ENCODE measurements at regions not wholly inside any gene's neighbourhood (a gene's known extent, or its start where the extent isn't known, plus 50 kb on each side); places are given as distances from the start of the nearest gene placed in this dataset.

GRCh38 chr9:80072451-80072850, 500.7 kb downstream of the TLE4 start:
- no peak overlapping the region for H2BK12ac ChIP-seq (ENCODE audit: insufficient read length, low read depth, low read length)
- no peaks in the 10 kb centered on the region for H3K4me1 ChIP-seq (ENCODE audit: insufficient read depth, low read length)

More at GRCh38 chr9:80072451-80072850, 500.7 kb downstream of the TLE4 start:
- no peak for TF ChIP-seq CTCF (conservative IDR thresholded peaks at IDR 0.05)
- no peak for DNase-seq
- H2BK5ac ChIP-seq (ENCODE audit: insufficient read length, low read length) = no peak overlapping the region
- H3K23me2 ChIP-seq (ENCODE audit: insufficient read length, low read depth, low read length, poor library complexity, severe bottlenecking) = no peaks in the 10 kb centered on the region
- H3K14ac ChIP-seq (ENCODE audit: insufficient read depth, low read length) = no peak overlapping the region
- no peaks in the 10 kb centered on the region for H3K9me3 ChIP-seq (ENCODE audit: control insufficient read depth, low read depth, low read length)
- no peak overlapping the region for H3K23ac ChIP-seq (ENCODE audit: insufficient read length, low read depth, low read length)
- Mint-ChIP-seq H3K4me1 (no peaks in the 10 kb centered on the region; a peak in 1 of 4 replicates), H3K27me3 (ENCODE audit: low read depth) (no peaks in the 10 kb centered on the region), H3K9me3 (no peaks in the 10 kb centered on the region), H3K36me3 (ENCODE audit: insufficient read depth in 1 of 3, low read depth in 3 of 3) (no peaks in the 10 kb centered on the region; a peak in 1 of 7 replicates), H3K27ac (no peak overlapping the region), H3K4me3 (no peak overlapping the region)
- no peak overlapping the region for H2BK20ac ChIP-seq (ENCODE audit: low read depth, low read length, poor library complexity, severe bottlenecking)
- no peak overlapping the region for H2AK5ac ChIP-seq (ENCODE audit: insufficient read length, low read length)
- H3K4ac ChIP-seq (ENCODE audit: low read depth, low read length) = no peak overlapping the region
- no peak overlapping the region for H4K91ac ChIP-seq (ENCODE audit: insufficient read length, low read depth, low read length)
- no peaks in the 10 kb centered on the region for H4K20me1 ChIP-seq (ENCODE audit: control insufficient read depth, insufficient read depth, insufficient read length)
- no peak overlapping the region for H2BK15ac ChIP-seq (ENCODE audit: low read depth, low read length)
- no peak overlapping the region for H2BK120ac ChIP-seq (ENCODE audit: low read depth, low read length, poor library complexity, severe bottlenecking)
- no peak overlapping the region for H3K4me2 ChIP-seq (ENCODE audit: insufficient read depth, insufficient read length, low read length)
- H4K5ac ChIP-seq (ENCODE audit: insufficient read length, low read depth, low read length) = no peak overlapping the region
- H3K79me1 ChIP-seq (ENCODE audit: insufficient read depth, low read depth, low read length, poor library complexity, severe bottlenecking) = no peaks in the 10 kb centered on the region
- no peak overlapping the region for H4K8ac ChIP-seq (replicated peaks; ENCODE audit: insufficient read length, low read depth, low read length)
- no peaks in the 10 kb centered on the region for H3K79me2 ChIP-seq (ENCODE audit: insufficient read depth, low read length)
- no peak overlapping the region for H3K56ac ChIP-seq (ENCODE audit: insufficient read length, low read depth, low read length)
- H3T11ph ChIP-seq (ENCODE audit: low read length) = no peak overlapping the region
- WGBS (ENCODE audit: extremely low coverage, insufficient read length, low lambda C conversion rate) = no CpG with 5 or more reads among the region's 3 CpGs
- no peaks in the 10 kb centered on the region for H3K27me3 ChIP-seq (ENCODE audit: insufficient read depth, low read length)
- H2AFZ ChIP-seq (ENCODE audit: low read length) = no peak overlapping the region
- H3K27ac ChIP-seq (ENCODE audit: insufficient read length, low read depth, low read length) = no peak overlapping the region
- H3K9ac ChIP-seq (ENCODE audit: extremely low read depth, insufficient read length, low read length) = no peak overlapping the region
- no peak overlapping the region for H3K18ac ChIP-seq (ENCODE audit: insufficient read length, low read depth, low read length)

All from H9 (cell line).